ENCODE measurements at regions not wholly inside any gene's neighbourhood (a gene's known extent, or its start where the extent isn't known, plus 50 kb on each side); places are given as distances from the start of the nearest gene placed in this dataset.
A peak's percentile ranks its signal among the peaks of the same experiment; 100 is the strongest.
"Not testable (repeated sequence)": the region's sequence is repeated elsewhere in the genome, so short reads cannot be mapped to it uniquely, and the experiment has no call there.

GRCh38 chr2:16722126-16722525 lies 56.5 kb upstream of the CYRIA start:
- Histone ChIP-seq H4K20me1 (replicated peaks; ENCODE audit: insufficient read depth) (no peaks in the 10 kb centered on the region), H2AFZ (peak overlapping the region; percentile 2; the same call in 1 of the 2 replicates), H3K4me1 (ENCODE audit: insufficient read depth) (no peaks in the 10 kb centered on the region), H3K27me3 (ENCODE audit: insufficient read depth) (no peaks in the 10 kb centered on the region), H3K4me3 (no peak overlapping the region), H3K79me2 (replicated peaks; ENCODE audit: insufficient read depth) (no peaks in the 10 kb centered on the region), H3K36me3 (ENCODE audit: insufficient read depth) (no peaks in the 10 kb centered on the region), H3F3A (replicated peaks; ENCODE audit: low read depth) (no peaks in the 10 kb centered on the region), H3K27ac (ENCODE audit: low read depth) (no peak overlapping the region), H3K9me2 (ENCODE audit: insufficient read depth) (no peaks in the 10 kb centered on the region), H3K4me2 (no peak overlapping the region)
- H3K27me3 Mint-ChIP-seq (ENCODE audit: insufficient read depth, low read depth, poor library complexity), result peaks cover 3% of the 10 kb centered on the region
- no peak for ATAC-seq
- no peak for DNase-seq (ENCODE audit: low spot score)
- H3K36me3 Mint-ChIP-seq (ENCODE audit: low read depth), result no peaks in the 10 kb centered on the region
- H3K4me1 Mint-ChIP-seq, result peaks cover 6% of the 10 kb centered on the region; the same call in 1 of the 3 replicates
- H3K9me3 Mint-ChIP-seq, result no peaks in the 10 kb centered on the region
- no peak overlapping the region for H3K27ac Mint-ChIP-seq
- TF ChIP-seq POLR2AphosphoS5 (IDR thresholded peaks at IDR 0.05; ENCODE audit: low read depth) (no peak), NANOG (IDR thresholded peaks at IDR 0.05; ENCODE audit: borderline replicate concordance) (no peak), STAT1 (IDR thresholded peaks at IDR 0.05; ENCODE audit: unreplicated experiment) (no peak), EZH2 (IDR thresholded peaks at IDR 0.05; ENCODE audit: low read depth, unreplicated experiment) (no peak), ZNF462 (CRISPR knock-in tag; IDR thresholded peaks at IDR 0.05) (no peak), ZNF114 (CRISPR knock-in tag; IDR thresholded peaks at IDR 0.05) (no peak)
- H3K4me3 Mint-ChIP-seq, result no peak overlapping the region

- not testable (repeated sequence) for H3K36me3 ChIP-seq (ENCODE audit: insufficient read depth); H3K27ac Mint-ChIP-seq; H3F3A ChIP-seq (replicated peaks; ENCODE audit: low read depth); H3K4me3 ChIP-seq; H2AFZ ChIP-seq; H3K4me3 Mint-ChIP-seq; H3K9me3 Mint-ChIP-seq; ATAC-seq; H3K9me2 ChIP-seq (ENCODE audit: insufficient read depth); H3K27me3 ChIP-seq (ENCODE audit: insufficient read depth); H4K20me1 ChIP-seq (replicated peaks; ENCODE audit: insufficient read depth); H3K4me2 ChIP-seq; H3K4me1 ChIP-seq (ENCODE audit: insufficient read depth); H3K27ac ChIP-seq (ENCODE audit: low read depth); H3K4me1 Mint-ChIP-seq; H3K27me3 Mint-ChIP-seq (ENCODE audit: insufficient read depth, low read depth, poor library complexity); H3K36me3 Mint-ChIP-seq (ENCODE audit: low read depth); DNase-seq (ENCODE audit: low spot score); H3K79me2 ChIP-seq (replicated peaks; ENCODE audit: insufficient read depth)
Measured at GRCh38 chr2:16721529-16721928, 55.9 kb upstream of the CYRIA start.

GRCh38 chr2:16720737-16721136 lies 55.1 kb upstream of the CYRIA start:
- H3K79me2 ChIP-seq (replicated peaks; ENCODE audit: insufficient read depth); H3K27me3 Mint-ChIP-seq (ENCODE audit: insufficient read depth, low read depth, poor library complexity); H3K27ac ChIP-seq (ENCODE audit: low read depth); H3K4me3 Mint-ChIP-seq; H3F3A ChIP-seq (replicated peaks; ENCODE audit: low read depth); H3K36me3 ChIP-seq (ENCODE audit: insufficient read depth); H3K36me3 Mint-ChIP-seq (ENCODE audit: low read depth); H3K4me1 Mint-ChIP-seq; H3K4me1 ChIP-seq (ENCODE audit: insufficient read depth); H3K9me2 ChIP-seq (ENCODE audit: insufficient read depth); DNase-seq (ENCODE audit: low spot score); H3K4me3 ChIP-seq; ATAC-seq; H3K9me3 Mint-ChIP-seq; H4K20me1 ChIP-seq (replicated peaks; ENCODE audit: insufficient read depth); H2AFZ ChIP-seq; H3K27me3 ChIP-seq (ENCODE audit: insufficient read depth); H3K27ac Mint-ChIP-seq; H3K4me2 ChIP-seq: not testable (repeated sequence)

All from GM23338 (cell line).